ENCODE measurements at regions not wholly inside any gene's neighbourhood (a gene's known extent, or its start where the extent isn't known, plus 50 kb on each side); places are given as distances from the start of the nearest gene placed in this dataset.

GRCh38 chr6:121984956-121985355 is 414.5 kb upstream of the HSF2 start:
- no peaks in the 10 kb centered on the region for H3K4me1 ChIP-seq
- no peaks in the 10 kb centered on the region for H3K27me3 ChIP-seq
- no peak overlapping the region for H3K4me3 ChIP-seq
- no peaks in the 10 kb centered on the region for H3K36me3 ChIP-seq
- TF ChIP-seq POLR2A (IDR thresholded peaks at IDR 0.05) (no peak), POLR2AphosphoS5 (IDR thresholded peaks at IDR 0.05; ENCODE audit: insufficient read depth in 1 of 2, low read depth in 1 of 2) (no peak), CTCF (IDR thresholded peaks at IDR 0.05) (no peak)
- DNase-seq (ENCODE audit: extremely low spot score in 2 of 2): no peak
- no peak overlapping the region for H3K27ac ChIP-seq
- intact Hi-C loops (cut with DNase I): no loop called here
- no peaks in the 10 kb centered on the region for H3K9me3 ChIP-seq

GRCh38 chr6:121993362-121993761 is 406.1 kb upstream of the HSF2 start:
- Histone ChIP-seq H3K4me1 (no peaks in the 10 kb centered on the region), H3K27ac (no peak overlapping the region), H3K4me3 (no peak overlapping the region), H3K27me3 (no peaks in the 10 kb centered on the region), H3K36me3 (no peaks in the 10 kb centered on the region), H3K9me3 (no peaks in the 10 kb centered on the region)
- TF ChIP-seq POLR2AphosphoS5 (IDR thresholded peaks at IDR 0.05; ENCODE audit: insufficient read depth in 1 of 2, low read depth in 1 of 2) (no peak), CTCF (IDR thresholded peaks at IDR 0.05) (no peak), POLR2A (IDR thresholded peaks at IDR 0.05) (no peak)
- DNase-seq (ENCODE audit: extremely low spot score in 2 of 2): no peak
- intact Hi-C loops (cut with DNase I): no loop called here

GRCh38 chr6:121994919-121995318 is 404.5 kb upstream of the HSF2 start:
- intact Hi-C loops (cut with DNase I): no loop called here
- no peak for DNase-seq (ENCODE audit: extremely low spot score in 2 of 2)
- Histone ChIP-seq H3K9me3 (no peaks in the 10 kb centered on the region), H3K27me3 (no peaks in the 10 kb centered on the region), H3K4me3 (no peak overlapping the region), H3K36me3 (no peaks in the 10 kb centered on the region), H3K4me1 (no peaks in the 10 kb centered on the region), H3K27ac (no peak overlapping the region)
- TF ChIP-seq POLR2A (IDR thresholded peaks at IDR 0.05) (no peak), CTCF (IDR thresholded peaks at IDR 0.05) (no peak), POLR2AphosphoS5 (IDR thresholded peaks at IDR 0.05; ENCODE audit: insufficient read depth in 1 of 2, low read depth in 1 of 2) (no peak)

GRCh38 chr6:121998631-121999030 is 400.8 kb upstream of the HSF2 start:
- Histone ChIP-seq H3K27ac (no peak overlapping the region), H3K4me3 (no peak overlapping the region), H3K36me3 (no peaks in the 10 kb centered on the region), H3K9me3 (no peaks in the 10 kb centered on the region), H3K4me1 (no peaks in the 10 kb centered on the region), H3K27me3 (no peaks in the 10 kb centered on the region)
- TF ChIP-seq POLR2AphosphoS5 (IDR thresholded peaks at IDR 0.05; ENCODE audit: insufficient read depth in 1 of 2, low read depth in 1 of 2) (no peak), POLR2A (IDR thresholded peaks at IDR 0.05) (no peak), CTCF (IDR thresholded peaks at IDR 0.05) (no peak)
- DNase-seq (ENCODE audit: extremely low spot score in 2 of 2): no peak
- intact Hi-C loops (cut with DNase I): no loop called here

GRCh38 chr6:121999456-122000065 is 399.9 kb upstream of the HSF2 start:
- no peaks in the 10 kb centered on the region for H3K36me3 ChIP-seq
- no peaks in the 10 kb centered on the region for H3K4me1 ChIP-seq
- H3K27ac ChIP-seq: no peak overlapping the region
- TF ChIP-seq CTCF (IDR thresholded peaks at IDR 0.05): no peak
- TF ChIP-seq POLR2A (IDR thresholded peaks at IDR 0.05): no peak
- TF ChIP-seq POLR2AphosphoS5 (IDR thresholded peaks at IDR 0.05; ENCODE audit: insufficient read depth in 1 of 2, low read depth in 1 of 2): no peak
- H3K9me3 ChIP-seq: no peaks in the 10 kb centered on the region
- H3K27me3 ChIP-seq: no peaks in the 10 kb centered on the region
- intact Hi-C loops (cut with DNase I): no loop called here
- DNase-seq (ENCODE audit: extremely low spot score in 2 of 2): no peak
- H3K4me3 ChIP-seq: no peak overlapping the region

All from vagina (tissue), 2 donors.